ENCODE measurements at regions not wholly inside any gene's neighbourhood (a gene's known extent, or its start where the extent isn't known, plus 50 kb on each side); places are given as distances from the start of the nearest gene placed in this dataset.

- no peak for DNase-seq (ENCODE audit: low read depth)
These were observed 99.9 kb upstream of the NCAM1 start for GRCh38 chr11:112861356-112861755.

GRCh38 chr11:112863305-112863704 is 97.9 kb upstream of the NCAM1 start:
- no peak for DNase-seq (ENCODE audit: low read depth)

GRCh38 chr11:112864672-112865071 is 96.5 kb upstream of the NCAM1 start:
- no peak for DNase-seq (ENCODE audit: low read depth)

GRCh38 chr11:112871909-112872500 is 89.2 kb upstream of the NCAM1 start:
- no peak for DNase-seq (ENCODE audit: low read depth)

GRCh38 chr11:112874980-112875379 is 86.2 kb upstream of the NCAM1 start:
- DNase-seq (ENCODE audit: low read depth): no peak

GRCh38 chr11:112877581-112877980 is 83.6 kb upstream of the NCAM1 start:
- no peak for DNase-seq (ENCODE audit: low read depth)

- no peak for DNase-seq (ENCODE audit: low read depth)
These were observed 83.1 kb upstream of the NCAM1 start for GRCh38 chr11:112878033-112878601.

- no peak for DNase-seq (ENCODE audit: low read depth)
These were observed 80.7 kb upstream of the NCAM1 start for GRCh38 chr11:112880495-112880894.

GRCh38 chr11:112881461-112881860 is 79.8 kb upstream of the NCAM1 start:
- DNase-seq (ENCODE audit: low read depth): peak; percentile 20

- DNase-seq (ENCODE audit: low read depth): no peak
These were observed 78.5 kb upstream of the NCAM1 start for GRCh38 chr11:112882494-112883381.

- DNase-seq (ENCODE audit: low read depth): no peak
These were observed 77.0 kb upstream of the NCAM1 start for GRCh38 chr11:112884012-112884767.

GRCh38 chr11:112885744-112886433 is 75.3 kb upstream of the NCAM1 start:
- no peak for DNase-seq (ENCODE audit: low read depth)

- no peak for DNase-seq (ENCODE audit: low read depth)
These were observed 74.5 kb upstream of the NCAM1 start for GRCh38 chr11:112886434-112887370.

- no peak for DNase-seq (ENCODE audit: low read depth)
These were observed 71.8 kb upstream of the NCAM1 start for GRCh38 chr11:112889446-112889845.

GRCh38 chr11:112899235-112900006 is 61.8 kb upstream of the NCAM1 start:
- DNase-seq (ENCODE audit: low read depth): no peak

GRCh38 chr11:112901924-112902323 is 59.3 kb upstream of the NCAM1 start:
- DNase-seq (ENCODE audit: low read depth): no peak

GRCh38 chr11:112902361-112903011 is 58.7 kb upstream of the NCAM1 start:
- no peak for DNase-seq (ENCODE audit: low read depth)

GRCh38 chr11:112903340-112903739 is 57.9 kb upstream of the NCAM1 start:
- DNase-seq (ENCODE audit: low read depth): no peak

- no peak for DNase-seq (ENCODE audit: low read depth)
These were observed 50.1 kb upstream of the NCAM1 start for GRCh38 chr11:112911124-112911523.

Data from GM04504 (cell line).